ENCODE measurements at regions not wholly inside any gene's neighbourhood (a gene's known extent, or its start where the extent isn't known, plus 50 kb on each side); places are given as distances from the start of the nearest gene placed in this dataset.

DNA sequence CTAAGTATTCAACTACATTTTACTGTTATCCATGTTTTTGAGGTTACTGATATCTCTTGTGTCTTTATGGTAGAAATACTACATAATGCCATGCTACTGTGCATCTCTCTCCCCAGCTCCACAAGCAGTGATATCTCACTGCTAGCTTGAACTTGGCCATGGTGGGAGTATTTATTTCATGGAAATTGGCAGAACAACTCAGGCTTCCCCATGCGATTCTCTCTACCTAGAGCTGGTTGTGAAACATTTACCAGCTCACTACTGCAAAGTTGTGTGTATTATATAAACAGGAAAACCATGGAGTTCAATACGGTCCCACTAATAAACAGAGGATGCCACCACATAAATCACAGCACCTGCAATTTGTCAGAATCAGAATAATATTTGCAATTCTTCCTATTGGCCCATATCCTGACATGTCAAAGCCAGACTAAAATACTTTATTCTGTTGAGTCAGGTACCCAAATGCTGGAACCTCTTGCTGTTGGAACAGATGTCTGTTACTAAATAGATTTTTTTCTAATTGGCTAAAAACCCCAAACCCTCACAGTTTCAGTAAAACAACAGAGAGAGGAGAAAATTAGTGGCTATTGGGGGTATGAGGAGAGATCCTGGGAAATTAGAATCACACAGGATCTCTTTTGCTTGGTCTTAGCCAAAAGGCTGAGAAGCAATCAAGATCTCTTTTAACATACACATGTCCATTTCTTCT, 91.4 kb upstream of the SLC10A2 start:
- FAIRE-seq (no peak), DNase-seq (ENCODE audit: insufficient read length) (no peak)
- no peak for TF ChIP-seq POLR2AphosphoS5 (IDR thresholded peaks at IDR 0.05; ENCODE audit: low read depth, low read length)

DNA sequence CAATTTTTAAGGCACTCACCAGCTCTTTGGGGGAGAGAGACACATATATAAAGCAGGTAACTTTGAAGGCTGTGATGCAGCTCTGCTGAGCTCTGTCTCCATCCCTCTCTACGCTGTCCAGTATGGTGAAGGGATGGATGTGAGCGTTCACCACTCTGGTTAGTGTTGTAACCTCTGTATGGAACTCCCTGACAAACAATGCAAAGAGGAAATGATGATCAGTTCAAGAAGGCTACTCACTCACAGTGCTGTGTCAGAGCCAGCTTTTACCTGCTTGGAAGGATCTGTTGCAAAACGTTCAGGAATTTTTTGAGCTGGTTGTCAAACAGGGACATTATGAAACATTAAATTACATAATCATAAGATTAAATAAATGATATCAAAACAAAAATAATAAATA, 90.8 kb upstream of the SLC10A2 start:
- FAIRE-seq (no peak), DNase-seq (ENCODE audit: insufficient read length) (no peak)
- TF ChIP-seq POLR2AphosphoS5 (IDR thresholded peaks at IDR 0.05; ENCODE audit: low read depth, low read length) (no peak), TAF1 (IDR thresholded peaks at IDR 0.05; ENCODE audit: borderline replicate concordance, low read depth, low read length) (no peak), POLR2A (IDR thresholded peaks at IDR 0.05; ENCODE audit: low read depth, low read length) (no peak)

GRCh38 chr13:103156346-103156998, 90.3 kb upstream of the SLC10A2 start:
- TF ChIP-seq POLR2A (IDR thresholded peaks at IDR 0.05; ENCODE audit: low read depth, low read length) (no peak), POLR2AphosphoS5 (IDR thresholded peaks at IDR 0.05; ENCODE audit: low read depth, low read length) (no peak), TAF1 (IDR thresholded peaks at IDR 0.05; ENCODE audit: borderline replicate concordance, low read depth, low read length) (no peak)
- FAIRE-seq (no peak), DNase-seq (ENCODE audit: insufficient read length) (no peak)

GRCh38 chr13:103153466-103153865, 87.2 kb upstream of the SLC10A2 start:
- DNase-seq (ENCODE audit: insufficient read length) (no peak), FAIRE-seq (no peak)
- TF ChIP-seq TAF1 (IDR thresholded peaks at IDR 0.05; ENCODE audit: borderline replicate concordance, low read depth, low read length) (no peak), POLR2A (IDR thresholded peaks at IDR 0.05; ENCODE audit: low read depth, low read length) (no peak), POLR2AphosphoS5 (IDR thresholded peaks at IDR 0.05; ENCODE audit: low read depth, low read length) (no peak)

DNA sequence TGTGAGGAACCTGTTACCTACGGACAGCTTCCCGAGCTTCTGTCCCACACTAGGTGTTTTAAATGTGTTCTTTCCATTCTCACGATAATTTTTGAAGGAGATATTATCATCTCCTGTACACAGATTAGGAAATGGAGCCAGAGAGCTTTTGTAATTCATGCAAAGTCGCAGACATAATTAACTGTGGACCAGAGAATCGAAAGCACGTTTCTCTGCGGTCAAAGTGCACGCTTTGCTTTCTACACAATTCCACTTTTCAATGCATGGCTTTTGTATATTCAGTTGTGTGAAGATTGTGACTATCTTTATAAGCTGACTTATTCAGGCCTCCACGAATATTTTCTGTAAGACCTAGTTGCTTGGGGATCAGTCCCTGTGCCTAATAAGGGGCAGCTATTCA, 81.7 kb upstream of the SLC10A2 start:
- FAIRE-seq (no peak), DNase-seq (ENCODE audit: insufficient read length) (no peak)
- TF ChIP-seq POLR2AphosphoS5 (IDR thresholded peaks at IDR 0.05; ENCODE audit: low read depth, low read length), result no peak
- no peak for TF ChIP-seq POLR2A (IDR thresholded peaks at IDR 0.05; ENCODE audit: low read depth, low read length)
- TF ChIP-seq TAF1 (IDR thresholded peaks at IDR 0.05; ENCODE audit: borderline replicate concordance, low read depth, low read length), result no peak

DNA sequence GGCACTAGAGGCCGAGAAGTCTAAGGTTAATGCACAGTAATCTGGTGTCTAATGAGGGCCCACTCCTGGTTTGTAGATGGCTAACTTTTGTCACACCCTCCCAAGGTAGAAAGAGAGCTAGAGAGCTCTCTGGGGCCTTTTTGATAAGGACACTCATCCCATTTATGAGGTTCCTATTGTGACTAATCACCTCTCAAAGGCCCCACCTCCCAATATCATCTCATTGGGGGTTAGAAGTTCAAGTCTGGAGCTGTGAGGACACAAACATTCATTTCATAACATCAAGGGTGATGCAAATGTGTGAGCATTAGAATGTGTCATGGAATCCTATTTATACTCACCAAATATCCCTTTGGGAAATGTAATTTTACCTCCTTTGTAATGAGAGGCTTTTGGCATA, 79.2 kb upstream of the SLC10A2 start:
- FAIRE-seq (no peak), DNase-seq (ENCODE audit: insufficient read length) (no peak)
- TF ChIP-seq TAF1 (IDR thresholded peaks at IDR 0.05; ENCODE audit: borderline replicate concordance, low read depth, low read length) (no peak), POLR2A (IDR thresholded peaks at IDR 0.05; ENCODE audit: low read depth, low read length) (no peak), POLR2AphosphoS5 (IDR thresholded peaks at IDR 0.05; ENCODE audit: low read depth, low read length) (no peak)

DNA sequence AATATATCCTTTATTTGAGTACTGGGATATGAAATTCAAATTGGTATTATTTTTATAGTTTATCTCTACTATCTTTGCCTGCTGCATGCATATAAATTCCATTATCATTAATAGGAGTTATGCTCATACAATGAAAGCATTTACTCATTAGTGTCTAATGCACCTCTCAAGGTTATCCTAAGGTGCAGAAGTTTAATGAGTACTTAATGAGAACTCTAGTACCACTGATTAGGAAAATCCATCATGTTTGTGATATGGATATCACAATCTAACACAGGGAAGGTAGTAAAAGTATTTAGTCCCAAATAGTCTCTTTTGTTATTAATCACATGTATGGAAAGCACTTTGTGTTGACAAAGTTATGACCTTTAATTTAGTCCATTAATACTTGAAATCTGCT, 77.2 kb upstream of the SLC10A2 start:
- DNase-seq (ENCODE audit: insufficient read length) (no peak), FAIRE-seq (no peak)
- no peak for TF ChIP-seq POLR2A (IDR thresholded peaks at IDR 0.05; ENCODE audit: low read depth, low read length)
- no peak for TF ChIP-seq TAF1 (IDR thresholded peaks at IDR 0.05; ENCODE audit: borderline replicate concordance, low read depth, low read length)
- TF ChIP-seq POLR2AphosphoS5 (IDR thresholded peaks at IDR 0.05; ENCODE audit: low read depth, low read length), result no peak

DNA sequence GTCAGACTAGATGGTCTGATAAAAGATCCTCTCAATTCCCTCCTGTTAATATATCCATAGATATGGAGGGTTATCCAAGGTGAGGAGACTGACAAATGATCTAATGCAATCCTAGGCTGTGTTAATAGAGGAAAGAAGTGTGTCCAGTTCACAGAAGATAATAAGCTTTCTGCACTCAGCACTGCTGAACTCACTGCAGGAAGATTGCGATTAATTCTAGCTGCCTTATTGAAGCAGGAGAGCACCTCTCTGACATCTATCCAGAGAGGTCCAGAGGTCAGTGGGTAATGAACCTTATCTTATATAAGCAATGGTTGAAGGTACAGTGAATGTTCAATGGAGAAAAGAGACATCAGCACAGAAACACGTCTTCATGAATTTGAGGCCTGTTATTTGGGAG, 75.9 kb upstream of the SLC10A2 start:
- no peak for TF ChIP-seq POLR2A (IDR thresholded peaks at IDR 0.05; ENCODE audit: low read depth, low read length)
- TF ChIP-seq POLR2AphosphoS5 (IDR thresholded peaks at IDR 0.05; ENCODE audit: low read depth, low read length), result no peak
- no peak for TF ChIP-seq TAF1 (IDR thresholded peaks at IDR 0.05; ENCODE audit: borderline replicate concordance, low read depth, low read length)
- FAIRE-seq (no peak), DNase-seq (ENCODE audit: insufficient read length) (no peak)

DNA sequence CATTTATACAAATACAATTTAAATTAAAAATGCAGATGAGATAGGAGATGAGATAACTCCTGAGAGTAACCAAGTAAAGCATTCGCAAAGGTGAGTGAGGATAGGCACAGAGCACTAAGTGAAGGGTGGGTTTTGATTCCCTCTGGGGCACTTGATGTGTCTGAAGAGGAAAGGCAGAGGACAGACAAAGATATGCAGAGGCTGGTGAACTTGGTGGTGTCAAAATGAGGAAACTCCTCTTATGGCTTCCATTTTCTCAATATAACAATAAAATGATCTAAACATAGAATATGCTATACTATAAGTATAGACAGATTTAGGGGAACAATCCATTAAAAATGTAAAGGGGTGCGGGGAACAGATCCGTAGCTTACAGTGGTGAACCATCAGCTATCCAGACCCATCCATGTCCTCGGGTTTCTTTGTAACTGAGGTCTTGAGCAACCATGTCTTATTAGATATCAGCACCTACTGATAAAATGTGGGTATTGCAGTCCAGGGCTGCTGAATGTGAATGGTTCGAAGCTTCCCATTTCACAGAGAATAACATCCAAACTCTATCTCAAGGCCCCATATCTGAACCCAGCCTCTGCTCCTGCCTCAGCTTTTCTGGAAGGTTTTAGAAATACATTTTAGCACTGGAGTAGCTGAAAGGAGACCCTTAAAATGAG, 73.9 kb upstream of the SLC10A2 start:
- TF ChIP-seq TAF1 (IDR thresholded peaks at IDR 0.05; ENCODE audit: borderline replicate concordance, low read depth, low read length), result no peak
- TF ChIP-seq POLR2A (IDR thresholded peaks at IDR 0.05; ENCODE audit: low read depth, low read length), result no peak
- TF ChIP-seq POLR2AphosphoS5 (IDR thresholded peaks at IDR 0.05; ENCODE audit: low read depth, low read length), result no peak
- FAIRE-seq, result peak; percentile 50
- DNase-seq (ENCODE audit: insufficient read length), result no peak

- TF ChIP-seq POLR2AphosphoS5 (IDR thresholded peaks at IDR 0.05; ENCODE audit: low read depth, low read length), result no peak
- no peak for TF ChIP-seq TAF1 (IDR thresholded peaks at IDR 0.05; ENCODE audit: borderline replicate concordance, low read depth, low read length)
- TF ChIP-seq POLR2A (IDR thresholded peaks at IDR 0.05; ENCODE audit: low read depth, low read length), result no peak
- DNase-seq (ENCODE audit: insufficient read length), result no peak
Observed at GRCh38 chr13:103134271-103134670, 68.1 kb upstream of the SLC10A2 start.

DNA sequence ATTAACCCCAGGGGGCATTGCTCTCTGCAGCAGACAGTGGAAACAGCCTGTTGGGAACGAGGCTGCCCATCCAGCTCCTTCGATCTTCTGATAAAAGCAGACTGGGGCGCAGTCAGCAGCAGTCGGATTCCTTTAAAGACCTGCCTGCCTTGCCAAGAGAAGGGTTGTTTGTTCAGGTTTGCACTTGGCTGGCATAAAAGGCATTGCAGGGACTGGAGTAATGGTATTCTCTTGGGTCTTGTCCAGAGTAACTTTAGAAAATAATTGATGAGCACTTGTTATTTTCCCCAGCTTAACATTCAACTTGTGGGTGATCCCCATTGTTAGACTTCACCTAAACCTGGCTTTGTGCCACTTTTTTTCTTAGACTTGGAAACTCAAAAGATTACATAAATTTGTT, 67.3 kb upstream of the SLC10A2 start:
- FAIRE-seq (no peak), DNase-seq (ENCODE audit: insufficient read length) (no peak)
- TF ChIP-seq POLR2A (IDR thresholded peaks at IDR 0.05; ENCODE audit: low read depth, low read length) (no peak), TAF1 (IDR thresholded peaks at IDR 0.05; ENCODE audit: borderline replicate concordance, low read depth, low read length) (no peak), POLR2AphosphoS5 (IDR thresholded peaks at IDR 0.05; ENCODE audit: low read depth, low read length) (no peak)

More at GRCh38 chr13:103134271-103134670, 68.1 kb upstream of the SLC10A2 start:
- no peak for FAIRE-seq

All from GM12892 (cell line).